ENCODE measurements at regions not wholly inside any gene's neighbourhood (a gene's known extent, or its start where the extent isn't known, plus 50 kb on each side); places are given as distances from the start of the nearest gene placed in this dataset.
"Not testable (repeated sequence)": the region's sequence is repeated elsewhere in the genome, so short reads cannot be mapped to it uniquely, and the experiment has no call there.

GRCh38 chr20:53789989-53790675 lies 196.5 kb upstream of the ZNF217 start:
- no peak overlapping the region for H3K4me3 ChIP-seq (ENCODE audit: low read depth in 1 of 3, low read length in 3 of 3)
- H3K36me3 ChIP-seq (ENCODE audit: control insufficient read depth in 3 of 3, insufficient read depth in 2 of 3, low read depth in 1 of 3, low read length in 3 of 3), result no peaks in the 10 kb centered on the region
- H3K4me1 ChIP-seq (ENCODE audit: control insufficient read depth in 3 of 3, insufficient read depth in 2 of 3, low read depth in 1 of 3, low read length in 2 of 3), result peaks cover 0 to 13% (median 2%) of the 10 kb centered on the region in 3 donors
- no peaks in the 10 kb centered on the region for H3K27me3 ChIP-seq (ENCODE audit: control insufficient read depth in 3 of 3, insufficient read depth in 3 of 3, low read length in 3 of 3)
- 90 to 94% (median 91%) methylated on average over 10 of the region's 10 CpGs for WGBS, 3 donors
- peaks cover 0 to 7% of the 10 kb centered on the region in 2 donors for H3K9me3 ChIP-seq (ENCODE audit: control insufficient read depth in 2 of 2, insufficient read depth in 1 of 2, low read depth in 1 of 2, low read length in 1 of 2)
- no peak for DNase-seq
- FAIRE-seq, result no peak
- no peak overlapping the region for H3K27ac ChIP-seq (ENCODE audit: low read depth in 1 of 3, low read length in 2 of 3)

GRCh38 chr20:53788253-53789022 lies 194.8 kb upstream of the ZNF217 start:
- no peaks in the 10 kb centered on the region for H3K36me3 ChIP-seq (ENCODE audit: control insufficient read depth in 3 of 3, insufficient read depth in 2 of 3, low read depth in 1 of 3, low read length in 3 of 3)
- DNase-seq (no peak), FAIRE-seq (no peak)
- 95 to 98% (median 95%) methylated on average over 6 of the region's 6 CpGs for WGBS, 3 donors
- peaks cover 0 to 5% of the 10 kb centered on the region in 2 donors for H3K9me3 ChIP-seq (ENCODE audit: control insufficient read depth in 2 of 2, insufficient read depth in 1 of 2, low read depth in 1 of 2, low read length in 1 of 2)
- H3K27me3 ChIP-seq (ENCODE audit: control insufficient read depth in 3 of 3, insufficient read depth in 3 of 3, low read length in 3 of 3), result no peaks in the 10 kb centered on the region
- no peak overlapping the region for H3K4me3 ChIP-seq (ENCODE audit: low read depth in 1 of 3, low read length in 3 of 3)
- no peak overlapping the region for H3K27ac ChIP-seq (ENCODE audit: low read depth in 1 of 3, low read length in 2 of 3)
- H3K4me1 ChIP-seq (ENCODE audit: control insufficient read depth in 3 of 3, insufficient read depth in 2 of 3, low read depth in 1 of 3, low read length in 2 of 3), result peaks cover 0 to 13% (median 2%) of the 10 kb centered on the region in 3 donors

GRCh38 chr20:53787491-53787931 lies 193.9 kb upstream of the ZNF217 start:
- not testable (repeated sequence) for H3K4me3 ChIP-seq (ENCODE audit: low read depth in 1 of 3, low read length in 3 of 3); FAIRE-seq; H3K36me3 ChIP-seq (ENCODE audit: control insufficient read depth in 3 of 3, insufficient read depth in 2 of 3, low read depth in 1 of 3, low read length in 3 of 3); H3K27me3 ChIP-seq (ENCODE audit: control insufficient read depth in 3 of 3, insufficient read depth in 3 of 3, low read length in 3 of 3); H3K9me3 ChIP-seq (ENCODE audit: control insufficient read depth in 2 of 2, insufficient read depth in 1 of 2, low read depth in 1 of 2, low read length in 1 of 2)
- peak in 1 of 2 donors; percentile 64 for DNase-seq
- Histone ChIP-seq H3K4me1 (ENCODE audit: control insufficient read depth in 3 of 3, insufficient read depth in 2 of 3, low read depth in 1 of 3, low read length in 2 of 3) (peaks cover 0 to 13% (median 2%) of the 10 kb centered on the region in 3 donors), H3K27ac (ENCODE audit: low read depth in 1 of 3, low read length in 2 of 3) (peak overlapping the region in 2 of 3 donors; percentile 20 to 84)
- WGBS, 3 donors, result 19 to 57% (median 39%) methylated on average over 8 of the region's 8 CpGs

GRCh38 chr20:53786445-53787267 lies 193.0 kb upstream of the ZNF217 start:
- FAIRE-seq, result no peak
- H3K27me3 ChIP-seq (ENCODE audit: control insufficient read depth in 3 of 3, insufficient read depth in 3 of 3, low read length in 3 of 3), result no peaks in the 10 kb centered on the region
- H3K9me3 ChIP-seq (ENCODE audit: control insufficient read depth in 2 of 2, insufficient read depth in 1 of 2, low read depth in 1 of 2, low read length in 1 of 2), result no peaks in the 10 kb centered on the region
- no peak overlapping the region for H3K4me3 ChIP-seq (ENCODE audit: low read depth in 1 of 3, low read length in 3 of 3)
- no peaks in the 10 kb centered on the region for H3K36me3 ChIP-seq (ENCODE audit: control insufficient read depth in 3 of 3, insufficient read depth in 2 of 3, low read depth in 1 of 3, low read length in 3 of 3)
- peak overlapping the region; percentile 82 to 89 (median 84) for H3K27ac ChIP-seq (ENCODE audit: low read depth in 1 of 3, low read length in 2 of 3)
- 11 to 49% (median 31%) methylated on average over 9 of the region's 9 CpGs for WGBS, 3 donors
- peaks cover 0 to 13% (median 2%) of the 10 kb centered on the region in 3 donors for H3K4me1 ChIP-seq (ENCODE audit: control insufficient read depth in 3 of 3, insufficient read depth in 2 of 3, low read depth in 1 of 3, low read length in 2 of 3)
- DNase-seq, result peak; percentile 84 to 88

GRCh38 chr20:53786071-53786444 lies 192.4 kb upstream of the ZNF217 start:
- no peak for FAIRE-seq

GRCh38 chr20:53785320-53785719 lies 191.7 kb upstream of the ZNF217 start:
- Histone ChIP-seq H3K27ac (ENCODE audit: low read depth in 1 of 3, low read length in 2 of 3) (peak overlapping the region in 2 of 3 donors; percentile 61 to 84), H3K4me3 (ENCODE audit: low read depth in 1 of 3, low read length in 3 of 3) (no peak overlapping the region), H3K4me1 (ENCODE audit: control insufficient read depth in 3 of 3, insufficient read depth in 2 of 3, low read depth in 1 of 3, low read length in 2 of 3) (peaks cover 0 to 13% (median 2%) of the 10 kb centered on the region in 3 donors), H3K36me3 (ENCODE audit: control insufficient read depth in 3 of 3, insufficient read depth in 2 of 3, low read depth in 1 of 3, low read length in 3 of 3) (no peaks in the 10 kb centered on the region), H3K9me3 (ENCODE audit: control insufficient read depth in 2 of 2, insufficient read depth in 1 of 2, low read depth in 1 of 2, low read length in 1 of 2) (no peaks in the 10 kb centered on the region), H3K27me3 (ENCODE audit: control insufficient read depth in 3 of 3, insufficient read depth in 3 of 3, low read length in 3 of 3) (no peaks in the 10 kb centered on the region)
- DNase-seq (no peak), FAIRE-seq (no peak)
- WGBS, 3 donors, result 90 to 92% (median 92%) methylated on average over 3 of the region's 3 CpGs

More at GRCh38 chr20:53786071-53786444, 192.4 kb upstream of the ZNF217 start:
- no peak for DNase-seq
- H3K36me3 ChIP-seq (ENCODE audit: control insufficient read depth in 3 of 3, insufficient read depth in 2 of 3, low read depth in 1 of 3, low read length in 3 of 3), result no peaks in the 10 kb centered on the region
- WGBS, 3 donors, result 9 to 49% (median 26%) methylated on average over 3 of the region's 3 CpGs
- peak overlapping the region in 2 of 3 donors; percentile 61 to 84 for H3K27ac ChIP-seq (ENCODE audit: low read depth in 1 of 3, low read length in 2 of 3)
- no peaks in the 10 kb centered on the region for H3K27me3 ChIP-seq (ENCODE audit: control insufficient read depth in 3 of 3, insufficient read depth in 3 of 3, low read length in 3 of 3)
- peaks cover 0 to 13% (median 2%) of the 10 kb centered on the region in 3 donors for H3K4me1 ChIP-seq (ENCODE audit: control insufficient read depth in 3 of 3, insufficient read depth in 2 of 3, low read depth in 1 of 3, low read length in 2 of 3)
- no peak overlapping the region for H3K4me3 ChIP-seq (ENCODE audit: low read depth in 1 of 3, low read length in 3 of 3)
- no peaks in the 10 kb centered on the region for H3K9me3 ChIP-seq (ENCODE audit: control insufficient read depth in 2 of 2, insufficient read depth in 1 of 2, low read depth in 1 of 2, low read length in 1 of 2)

GRCh38 chr20:53783768-53784167 lies 190.1 kb upstream of the ZNF217 start:
- H3K36me3 ChIP-seq (ENCODE audit: control insufficient read depth in 3 of 3, insufficient read depth in 2 of 3, low read depth in 1 of 3, low read length in 3 of 3), result no peaks in the 10 kb centered on the region
- no peak overlapping the region for H3K27ac ChIP-seq (ENCODE audit: low read depth in 1 of 3, low read length in 2 of 3)
- H3K9me3 ChIP-seq (ENCODE audit: control insufficient read depth in 2 of 2, insufficient read depth in 1 of 2, low read depth in 1 of 2, low read length in 1 of 2), result no peaks in the 10 kb centered on the region
- peaks cover 0 to 13% (median 2%) of the 10 kb centered on the region in 3 donors for H3K4me1 ChIP-seq (ENCODE audit: control insufficient read depth in 3 of 3, insufficient read depth in 2 of 3, low read depth in 1 of 3, low read length in 2 of 3)
- no peak for DNase-seq
- FAIRE-seq, result no peak
- H3K4me3 ChIP-seq (ENCODE audit: low read depth in 1 of 3, low read length in 3 of 3), result no peak overlapping the region
- WGBS, 3 donors, result 85 to 98% (median 88%) methylated on average over 3 of the region's 3 CpGs
- H3K27me3 ChIP-seq (ENCODE audit: control insufficient read depth in 3 of 3, insufficient read depth in 3 of 3, low read length in 3 of 3), result no peaks in the 10 kb centered on the region

GRCh38 chr20:53782612-53783246 lies 189.1 kb upstream of the ZNF217 start:
- H3K36me3 ChIP-seq (ENCODE audit: control insufficient read depth in 3 of 3, insufficient read depth in 2 of 3, low read depth in 1 of 3, low read length in 3 of 3), result no peaks in the 10 kb centered on the region
- H3K27ac ChIP-seq (ENCODE audit: low read depth in 1 of 3, low read length in 2 of 3), result no peak overlapping the region
- FAIRE-seq, result no peak
- peaks cover 0 to 13% (median 2%) of the 10 kb centered on the region in 3 donors for H3K4me1 ChIP-seq (ENCODE audit: control insufficient read depth in 3 of 3, insufficient read depth in 2 of 3, low read depth in 1 of 3, low read length in 2 of 3)
- H3K4me3 ChIP-seq (ENCODE audit: low read depth in 1 of 3, low read length in 3 of 3), result no peak overlapping the region
- DNase-seq, result no peak
- H3K9me3 ChIP-seq (ENCODE audit: control insufficient read depth in 2 of 2, insufficient read depth in 1 of 2, low read depth in 1 of 2, low read length in 1 of 2), result no peaks in the 10 kb centered on the region
- H3K27me3 ChIP-seq (ENCODE audit: control insufficient read depth in 3 of 3, insufficient read depth in 3 of 3, low read length in 3 of 3), result no peaks in the 10 kb centered on the region
- WGBS, 3 donors, result 92 to 98% (median 97%) methylated on average over 4 of the region's 4 CpGs
